ENCODE measurements at regions not wholly inside any gene's neighbourhood (a gene's known extent, or its start where the extent isn't known, plus 50 kb on each side); places are given as distances from the start of the nearest gene placed in this dataset.

- no peak overlapping the region for H3K27ac Mint-ChIP-seq
- H3K4me3 Mint-ChIP-seq: no peak overlapping the region
- no peaks in the 10 kb centered on the region; the same call in 1 of the 2 replicates for H3K27me3 Mint-ChIP-seq (ENCODE audit: insufficient read depth)
- no peak for TF ChIP-seq CTCF (IDR thresholded peaks at IDR 0.05)
- DNase-seq: no peak
- H3K36me3 Mint-ChIP-seq (ENCODE audit: low read depth): no peaks in the 10 kb centered on the region
- H3K4me1 Mint-ChIP-seq (ENCODE audit: low read depth): no peaks in the 10 kb centered on the region
- H3K9me3 Mint-ChIP-seq: peaks cover 38% of the 10 kb centered on the region
Measured at GRCh38 chr7:144982133-144982532, 146.3 kb upstream of the TPK1 start.

- Mint-ChIP-seq H3K4me1 (ENCODE audit: low read depth) (no peaks in the 10 kb centered on the region), H3K27me3 (ENCODE audit: insufficient read depth) (no peaks in the 10 kb centered on the region), H3K27ac (no peak overlapping the region), H3K36me3 (ENCODE audit: low read depth) (no peaks in the 10 kb centered on the region; the same call in 1 of the 2 replicates), H3K4me3 (no peak overlapping the region), H3K9me3 (peaks cover 49% of the 10 kb centered on the region)
- no peak for DNase-seq
- no peak for TF ChIP-seq CTCF (IDR thresholded peaks at IDR 0.05)
Measured at GRCh38 chr7:144975882-144976281, 140.0 kb upstream of the TPK1 start.

GRCh38 chr7:144969787-144970186 lies 133.9 kb upstream of the TPK1 start:
- H3K4me3 Mint-ChIP-seq: no peak overlapping the region
- no peak overlapping the region for H3K27ac Mint-ChIP-seq
- H3K36me3 Mint-ChIP-seq (ENCODE audit: low read depth): no peaks in the 10 kb centered on the region; the same call in 1 of the 2 replicates
- no peak for DNase-seq
- TF ChIP-seq CTCF (IDR thresholded peaks at IDR 0.05): no peak
- no peaks in the 10 kb centered on the region for H3K27me3 Mint-ChIP-seq (ENCODE audit: insufficient read depth)
- H3K4me1 Mint-ChIP-seq (ENCODE audit: low read depth): no peaks in the 10 kb centered on the region
- peaks cover 29% of the 10 kb centered on the region for H3K9me3 Mint-ChIP-seq

GRCh38 chr7:144960763-144961162 lies 124.9 kb upstream of the TPK1 start:
- DNase-seq: no peak
- H3K36me3 Mint-ChIP-seq (ENCODE audit: low read depth): no peaks in the 10 kb centered on the region
- TF ChIP-seq CTCF (IDR thresholded peaks at IDR 0.05): no peak
- no peak overlapping the region for H3K4me3 Mint-ChIP-seq
- peaks cover 59% of the 10 kb centered on the region for H3K9me3 Mint-ChIP-seq
- no peaks in the 10 kb centered on the region for H3K4me1 Mint-ChIP-seq (ENCODE audit: low read depth)
- no peak overlapping the region for H3K27ac Mint-ChIP-seq
- peaks cover 1% of the 10 kb centered on the region; the same call in 1 of the 2 replicates for H3K27me3 Mint-ChIP-seq (ENCODE audit: insufficient read depth)

- H3K4me3 Mint-ChIP-seq: no peak overlapping the region
- no peak for TF ChIP-seq CTCF (IDR thresholded peaks at IDR 0.05)
Measured at GRCh38 chr7:144957998-144958397, 122.1 kb upstream of the TPK1 start.

GRCh38 chr7:144955422-144955821 lies 119.6 kb upstream of the TPK1 start:
- no peaks in the 10 kb centered on the region for H3K4me1 Mint-ChIP-seq (ENCODE audit: low read depth)
- H3K27me3 Mint-ChIP-seq (ENCODE audit: insufficient read depth): no peaks in the 10 kb centered on the region
- no peak overlapping the region for H3K27ac Mint-ChIP-seq
- no peaks in the 10 kb centered on the region for H3K36me3 Mint-ChIP-seq (ENCODE audit: low read depth)
- no peak for TF ChIP-seq CTCF (IDR thresholded peaks at IDR 0.05)
- no peak overlapping the region for H3K4me3 Mint-ChIP-seq
- DNase-seq: no peak
- H3K9me3 Mint-ChIP-seq: peaks cover 68% of the 10 kb centered on the region

More at GRCh38 chr7:144957998-144958397, 122.1 kb upstream of the TPK1 start:
- H3K27ac Mint-ChIP-seq: no peak overlapping the region
- peaks cover 1% of the 10 kb centered on the region; the same call in 1 of the 2 replicates for H3K27me3 Mint-ChIP-seq (ENCODE audit: insufficient read depth)
- H3K4me1 Mint-ChIP-seq (ENCODE audit: low read depth): no peaks in the 10 kb centered on the region
- H3K36me3 Mint-ChIP-seq (ENCODE audit: low read depth): no peaks in the 10 kb centered on the region
- DNase-seq: no peak
- peaks cover 65% of the 10 kb centered on the region for H3K9me3 Mint-ChIP-seq

Data from HFFc6 (cell line).